Smooth muscle cell (in vitro differentiated cells): ENCODE measurements at regions not wholly inside any gene's neighbourhood (a gene's known extent, or its start where the extent isn't known, plus 50 kb on each side); places are given as distances from the start of the nearest gene placed in this dataset.
"Not testable (repeated sequence)": the region's sequence is repeated elsewhere in the genome, so short reads cannot be mapped to it uniquely, and the experiment has no call there.

Source experiments
- DNase-seq: peaks from one replicate; lab custom pipeline; 2025; ENCODE audit not compliant: unreplicated experiment; lab: John Stamatoyannopoulos, UW
- H2AFZ ChIP-seq: fragments of 200-600 bp; sonication (generic); 2 replicates; pipeline ENCODE4 v1.6.0; 2016; ENCODE audit warnings: antibody characterized with exemption, low read depth, mild to moderate bottlenecking
- H3F3A ChIP-seq: fragments of 200-600 bp; sonication (generic); 2 replicates; pipeline ENCODE4 v1.6.0; 2017; ENCODE audit warnings: antibody characterized with exemption, low read depth
- H3K27ac ChIP-seq: fragments of 200-600 bp; sonication (generic); 2 replicates; pipeline ENCODE4 v1.5.1; 2016; ENCODE audit warnings: low read depth, mild to moderate bottlenecking
- H3K27me3 ChIP-seq: fragments of 200-600 bp; sonication (generic); 2 replicates; pipeline ENCODE4 v1.6.1; 2016; ENCODE audit warnings: low read depth, mild to moderate bottlenecking
- H3K36me3 ChIP-seq: fragments of 200-600 bp; sonication (generic); 2 replicates; pipeline ENCODE4 v1.5.1; 2016; ENCODE audit warnings: low read depth
- H3K4me1 ChIP-seq: fragments of 200-600 bp; sonication (generic); 2 replicates; pipeline ENCODE4 v1.5.1; 2016; ENCODE audit warnings: low read depth
- H3K4me2 ChIP-seq: fragments of 200-600 bp; sonication (generic); 2 replicates; pipeline ENCODE4 v1.6.0; 2016; ENCODE audit warnings: mild to moderate bottlenecking
- H3K4me3 ChIP-seq: fragments of 200-600 bp; sonication (generic); 2 replicates; pipeline ENCODE4 v1.5.1; 2016; ENCODE audit warnings: mild to moderate bottlenecking
- H3K79me2 ChIP-seq: fragments of 200-600 bp; sonication (generic); 2 replicates; pipeline ENCODE4 v1.6.0; 2016; ENCODE audit warnings: low read depth, mild to moderate bottlenecking
- H3K9ac ChIP-seq: fragments of 200-600 bp; sonication (generic); 2 replicates; pipeline ENCODE4 v1.6.0; 2016; ENCODE audit warnings: low read depth
- H3K9me3 ChIP-seq: fragments of 200-600 bp; sonication (generic); replicated peaks from 2 replicates; pipeline ENCODE4 v1.5.1; 2016; ENCODE audit warnings: low read depth
- H4K20me1 ChIP-seq: fragments of 200-600 bp; sonication (generic); 2 replicates; pipeline ENCODE4 v1.6.0; 2016; ENCODE audit warnings: low read depth
- CTCF ChIP-seq: fragments of 200-600 bp; sonication (generic); IDR thresholded peaks from 2 replicates; pipeline ENCODE4 v1.5.1; 2017; ENCODE audit warnings: borderline replicate concordance, mild to moderate bottlenecking, antibody characterized with exemption; ENCODE audit not compliant: insufficient read depth, poor library complexity, severe bottlenecking
- whole genome bisulfite sequencing: methylation state at CpG from one replicate; pipeline ENCODE4 v1.1.7; 2016; ENCODE audit warnings: low lambda C conversion rate; 5-methylcytosine and 5-hydroxymethylcytosine counted together

DNA sequence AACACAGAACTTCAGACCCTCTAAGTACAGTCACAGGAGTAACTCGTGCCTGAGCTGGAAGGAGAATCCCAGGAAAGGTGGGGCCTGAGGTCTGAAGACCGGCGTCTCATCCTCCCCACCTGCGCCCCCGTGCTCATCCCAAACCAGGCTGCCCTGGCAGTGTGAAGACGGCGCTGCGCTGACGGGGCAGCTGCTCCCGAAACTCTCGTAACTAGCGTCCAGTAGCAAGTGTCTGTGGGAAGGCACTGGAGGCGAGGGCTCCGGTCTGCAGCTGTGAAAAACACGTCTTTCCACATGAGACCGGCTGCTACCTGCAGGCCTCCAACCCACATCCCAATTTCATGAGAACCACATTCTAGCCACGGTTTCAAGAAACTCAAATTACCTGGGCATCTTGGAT is 136.6 kb upstream of the RNF32 start:
- Histone ChIP-seq H3K9me3 (no peaks in the 10 kb centered on the region), H3K27me3 (no peaks in the 10 kb centered on the region), H3K4me2 (no peak overlapping the region), H3K4me1 (no peaks in the 10 kb centered on the region), H4K20me1 (no peaks in the 10 kb centered on the region), H3K79me2 (no peaks in the 10 kb centered on the region), H3K27ac (no peak overlapping the region), H3K9ac (no peak overlapping the region), H3F3A (no peaks in the 10 kb centered on the region), H3K36me3 (no peaks in the 10 kb centered on the region), H3K4me3 (no peak overlapping the region), H2AFZ (no peak overlapping the region)
- TF ChIP-seq CTCF, result no peak
- 94% methylated on average over 17 of the region's 17 CpGs for WGBS
- DNase-seq, result no peak

GRCh38 chr7:156503196-156503595 is 137.4 kb upstream of the RNF32 start:
- Histone ChIP-seq H3K79me2 (no peaks in the 10 kb centered on the region), H2AFZ (no peak overlapping the region), H3F3A (no peaks in the 10 kb centered on the region), H3K9ac (no peak overlapping the region), H3K36me3 (no peaks in the 10 kb centered on the region), H3K4me1 (no peaks in the 10 kb centered on the region), H3K9me3 (no peaks in the 10 kb centered on the region), H4K20me1 (no peaks in the 10 kb centered on the region), H3K27me3 (no peaks in the 10 kb centered on the region), H3K4me2 (no peak overlapping the region), H3K4me3 (no peak overlapping the region), H3K27ac (no peak overlapping the region)
- no peak for DNase-seq
- WGBS, result 83% methylated on average over 7 of the region's 7 CpGs
- TF ChIP-seq CTCF, result no peak

GRCh38 chr7:156501815-156502214 is 138.8 kb upstream of the RNF32 start:
- DNase-seq, H3K9ac ChIP-seq, H3K9me3 ChIP-seq, H2AFZ ChIP-seq, H3K4me2 ChIP-seq, H4K20me1 ChIP-seq, H3K27ac ChIP-seq, H3K79me2 ChIP-seq, H3K36me3 ChIP-seq, H3K27me3 ChIP-seq, H3K4me3 ChIP-seq, H3K4me1 ChIP-seq, H3F3A ChIP-seq: not testable (repeated sequence)
- 95% methylated on average over 1 of the region's 1 CpG for WGBS

DNA sequence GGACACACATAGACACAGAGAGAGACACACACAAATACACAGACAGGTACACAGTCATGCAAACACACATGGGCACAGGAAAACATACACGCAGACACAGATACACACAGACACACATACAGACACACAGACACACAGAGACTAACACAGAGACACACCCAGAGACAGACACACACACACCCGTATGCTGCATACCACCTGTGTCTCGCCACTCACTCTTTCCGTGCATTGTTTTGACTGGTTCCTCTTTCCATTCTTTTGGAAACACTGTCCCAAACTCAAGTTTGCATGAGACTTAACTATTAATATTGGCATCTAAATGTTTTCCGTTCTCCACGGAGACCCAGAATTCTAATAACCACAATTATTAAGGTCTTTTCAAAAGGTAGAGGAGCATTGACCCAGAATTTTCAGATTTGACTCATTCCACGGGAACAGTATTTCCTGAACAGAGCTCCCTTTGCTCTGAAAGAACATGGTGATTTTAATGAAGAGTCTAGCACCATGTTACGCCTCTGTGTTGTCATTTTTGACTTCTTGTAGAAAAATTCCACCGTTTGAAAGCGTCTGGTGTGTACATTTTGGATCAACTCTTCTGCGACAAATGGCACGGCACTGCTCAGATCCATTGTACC is 141.2 kb upstream of the RNF32 start:
- H3K79me2 ChIP-seq, result no peaks in the 10 kb centered on the region
- H3K36me3 ChIP-seq, result no peaks in the 10 kb centered on the region
- H3K4me2 ChIP-seq, result no peak overlapping the region
- WGBS, result 90% methylated on average over 12 of the region's 12 CpGs
- no peak for DNase-seq
- no peaks in the 10 kb centered on the region for H3K4me1 ChIP-seq
- no peaks in the 10 kb centered on the region for H3K9me3 ChIP-seq
- no peak overlapping the region for H3K4me3 ChIP-seq
- no peak for TF ChIP-seq CTCF
- no peaks in the 10 kb centered on the region for H3K27me3 ChIP-seq
- H4K20me1 ChIP-seq, result no peaks in the 10 kb centered on the region
- H3K27ac ChIP-seq, result no peak overlapping the region
- H2AFZ ChIP-seq, result no peak overlapping the region
- no peaks in the 10 kb centered on the region for H3F3A ChIP-seq
- no peak overlapping the region for H3K9ac ChIP-seq
